Chondrocyte (in vitro differentiated cells): ENCODE measurements at regions not wholly inside any gene's neighbourhood (a gene's known extent, or its start where the extent isn't known, plus 50 kb on each side); places are given as distances from the start of the nearest gene placed in this dataset.

Experiments used
- DNase-seq: peaks from one replicate; pipeline ENCODE4 v3.0.0; 2021; ENCODE audit warnings: mixed read lengths, low spot score
- H3K27ac Mint-ChIP-seq: one replicate; pipeline ENCODE4 v1.8.0; 2021; ENCODE audit warnings: mild to moderate bottlenecking, moderate library complexity, mixed read lengths; ENCODE audit not compliant: unreplicated experiment
- H3K27me3 Mint-ChIP-seq: 2 replicates; pipeline ENCODE4 v1.8.0; 2021; ENCODE audit warnings: low read depth, mixed read lengths
- H3K36me3 Mint-ChIP-seq: 2 replicates; pipeline ENCODE4 v1.8.0; 2021; ENCODE audit warnings: low read depth, mixed read lengths
- H3K4me1 Mint-ChIP-seq: 2 replicates; pipeline ENCODE4 v1.8.0; 2021; ENCODE audit warnings: low read depth, mild to moderate bottlenecking, mixed read lengths
- H3K4me3 Mint-ChIP-seq: one replicate; pipeline ENCODE4 v1.8.0; 2021; ENCODE audit warnings: mild to moderate bottlenecking, moderate library complexity, mixed read lengths; ENCODE audit not compliant: unreplicated experiment
- H3K9me3 Mint-ChIP-seq: 2 replicates; pipeline ENCODE4 v1.8.0; 2021; ENCODE audit warnings: low read depth, mixed read lengths
- CTCF ChIP-seq: fragments of 200-600 bp; sonication (generic); IDR thresholded peaks from 2 replicates; pipeline ENCODE4 v1.5.0; 2021; ENCODE audit warnings: antibody characterized with exemption, mild to moderate bottlenecking, moderate library complexity

GRCh38 chr15:29204369-29204755 is 65.3 kb downstream of the NSMCE3 start:
- no peak for DNase-seq
- peaks cover 11% of the 10 kb centered on the region for H3K27me3 Mint-ChIP-seq
- no peak overlapping the region for H3K27ac Mint-ChIP-seq
- no peak for TF ChIP-seq CTCF
- H3K4me1 Mint-ChIP-seq, result peaks cover 6% of the 10 kb centered on the region
- no peaks in the 10 kb centered on the region for H3K36me3 Mint-ChIP-seq
- no peak overlapping the region for H3K4me3 Mint-ChIP-seq
- H3K9me3 Mint-ChIP-seq, result no peaks in the 10 kb centered on the region

- H3K27ac Mint-ChIP-seq, result no peak overlapping the region
These were observed 65.8 kb downstream of the NSMCE3 start for GRCh38 chr15:29203718-29204368.

GRCh38 chr15:29196722-29197121 is 72.9 kb downstream of the NSMCE3 start:
- no peak for TF ChIP-seq CTCF
- H3K36me3 Mint-ChIP-seq, result no peaks in the 10 kb centered on the region
- H3K4me1 Mint-ChIP-seq, result peaks cover 7% of the 10 kb centered on the region
- no peaks in the 10 kb centered on the region for H3K9me3 Mint-ChIP-seq
- no peak overlapping the region for H3K4me3 Mint-ChIP-seq
- no peak overlapping the region for H3K27ac Mint-ChIP-seq
- no peak for DNase-seq
- H3K27me3 Mint-ChIP-seq, result peaks cover 7% of the 10 kb centered on the region

More at GRCh38 chr15:29203718-29204368, 65.8 kb downstream of the NSMCE3 start:
- no peaks in the 10 kb centered on the region for H3K9me3 Mint-ChIP-seq
- H3K4me1 Mint-ChIP-seq, result peaks cover 6% of the 10 kb centered on the region
- peaks cover 11% of the 10 kb centered on the region for H3K27me3 Mint-ChIP-seq
- H3K36me3 Mint-ChIP-seq, result no peaks in the 10 kb centered on the region
- DNase-seq, result no peak
- no peak overlapping the region for H3K4me3 Mint-ChIP-seq
- no peak for TF ChIP-seq CTCF

- H3K9me3 Mint-ChIP-seq, result no peaks in the 10 kb centered on the region
- H3K27me3 Mint-ChIP-seq, result peaks cover 9% of the 10 kb centered on the region
- peak overlapping the region; percentile 9 for H3K4me3 Mint-ChIP-seq
- H3K27ac Mint-ChIP-seq, result no peak overlapping the region
- no peak for DNase-seq
- H3K36me3 Mint-ChIP-seq, result no peaks in the 10 kb centered on the region
- H3K4me1 Mint-ChIP-seq, result peaks cover 7% of the 10 kb centered on the region
- TF ChIP-seq CTCF, result no peak
These were observed 73.3 kb downstream of the NSMCE3 start for GRCh38 chr15:29196290-29196689.

GRCh38 chr15:29194866-29195265 is 74.8 kb downstream of the NSMCE3 start:
- Mint-ChIP-seq H3K27ac (no peak overlapping the region), H3K4me1 (peaks cover 7% of the 10 kb centered on the region), H3K4me3 (no peak overlapping the region), H3K27me3 (peaks cover 13% of the 10 kb centered on the region), H3K9me3 (no peaks in the 10 kb centered on the region), H3K36me3 (no peaks in the 10 kb centered on the region)
- no peak for DNase-seq
- no peak for TF ChIP-seq CTCF
